Amniotic stem cell (primary cell): ENCODE measurements at regions not wholly inside any gene's neighbourhood (a gene's known extent, or its start where the extent isn't known, plus 50 kb on each side); places are given as distances from the start of the nearest gene placed in this dataset.

Experiments
- DNase-seq: peaks from one replicate; lab custom pipeline; 2025; lab: John Stamatoyannopoulos, UW

DNA sequence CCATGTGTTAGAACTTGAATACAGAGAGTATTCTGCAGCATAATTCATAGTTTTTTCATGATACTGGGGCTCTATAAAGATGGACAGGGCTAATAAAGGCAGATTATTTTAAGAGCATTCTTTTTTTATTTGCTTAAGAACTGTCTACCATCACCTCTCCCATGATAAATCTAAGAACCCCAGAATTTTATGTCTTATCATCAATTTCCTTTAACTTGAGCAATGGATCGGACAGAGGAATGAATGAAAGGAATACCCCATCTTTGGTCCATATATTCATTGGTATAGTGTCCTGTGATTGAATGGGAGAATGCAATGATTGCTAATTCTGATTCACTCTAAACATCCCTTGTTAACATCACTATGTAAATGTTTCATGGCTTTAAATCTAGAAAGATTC is 946.3 kb upstream of the LRRN3 start:
- DNase-seq = no peak

DNA sequence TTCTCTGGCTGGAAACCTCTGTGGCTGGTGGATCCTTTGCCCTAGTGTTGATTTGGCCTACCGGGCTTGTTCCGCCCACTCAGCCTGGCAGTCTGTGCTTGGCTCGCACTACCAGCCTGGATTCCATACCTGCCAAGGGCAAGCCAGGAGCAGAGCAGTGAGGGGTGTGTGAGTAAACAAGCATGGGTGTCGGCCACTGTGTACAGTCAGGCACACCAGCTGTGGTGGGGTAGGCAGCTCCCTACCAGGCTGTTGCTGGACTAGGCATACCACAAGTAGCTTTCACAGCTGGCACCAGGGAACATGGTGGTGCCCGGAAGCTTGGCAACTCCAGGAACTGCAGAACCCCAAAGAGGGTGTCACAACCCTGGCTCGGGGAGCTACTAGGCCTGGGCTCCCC is 942.9 kb upstream of the LRRN3 start:
- DNase-seq = no peak

DNA sequence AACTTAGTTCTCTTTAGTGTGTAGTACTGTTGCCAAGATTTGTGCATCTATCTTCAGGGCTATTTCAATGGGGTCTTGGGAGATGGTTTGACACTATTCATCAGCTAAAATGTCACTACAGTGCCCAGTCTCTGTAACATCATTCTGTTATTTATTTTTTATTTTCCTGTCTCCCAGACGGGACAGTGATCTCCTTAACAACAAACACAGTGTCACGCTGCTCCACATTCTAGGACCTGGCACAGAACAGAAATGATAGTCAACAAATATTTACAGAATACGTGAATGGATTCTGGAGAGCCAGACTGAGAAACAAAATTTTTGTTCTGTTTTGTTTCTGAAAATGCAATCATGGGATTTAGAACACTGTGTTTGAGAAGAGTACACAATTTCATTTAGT is 937.7 kb upstream of the LRRN3 start:
- no peak for DNase-seq

DNA sequence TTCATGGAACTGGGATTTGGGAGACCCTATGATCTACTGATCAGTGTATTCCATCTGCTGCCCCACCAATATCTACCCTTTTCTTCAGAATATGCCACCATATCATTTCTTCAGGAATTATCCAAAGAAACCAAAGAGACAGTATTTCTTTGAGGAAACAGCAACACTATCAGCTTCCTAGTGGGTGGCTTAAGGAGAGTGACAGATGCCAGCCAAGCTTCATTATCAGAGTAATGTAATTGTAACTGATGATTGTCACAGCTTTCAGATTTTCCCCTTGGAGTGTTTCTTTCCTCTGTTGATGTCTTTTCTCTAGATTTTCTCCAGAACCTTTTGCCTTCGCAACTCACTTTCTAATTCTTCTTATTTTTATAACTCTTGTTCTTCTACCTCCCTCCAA is 934.4 kb upstream of the LRRN3 start:
- no peak for DNase-seq

DNA sequence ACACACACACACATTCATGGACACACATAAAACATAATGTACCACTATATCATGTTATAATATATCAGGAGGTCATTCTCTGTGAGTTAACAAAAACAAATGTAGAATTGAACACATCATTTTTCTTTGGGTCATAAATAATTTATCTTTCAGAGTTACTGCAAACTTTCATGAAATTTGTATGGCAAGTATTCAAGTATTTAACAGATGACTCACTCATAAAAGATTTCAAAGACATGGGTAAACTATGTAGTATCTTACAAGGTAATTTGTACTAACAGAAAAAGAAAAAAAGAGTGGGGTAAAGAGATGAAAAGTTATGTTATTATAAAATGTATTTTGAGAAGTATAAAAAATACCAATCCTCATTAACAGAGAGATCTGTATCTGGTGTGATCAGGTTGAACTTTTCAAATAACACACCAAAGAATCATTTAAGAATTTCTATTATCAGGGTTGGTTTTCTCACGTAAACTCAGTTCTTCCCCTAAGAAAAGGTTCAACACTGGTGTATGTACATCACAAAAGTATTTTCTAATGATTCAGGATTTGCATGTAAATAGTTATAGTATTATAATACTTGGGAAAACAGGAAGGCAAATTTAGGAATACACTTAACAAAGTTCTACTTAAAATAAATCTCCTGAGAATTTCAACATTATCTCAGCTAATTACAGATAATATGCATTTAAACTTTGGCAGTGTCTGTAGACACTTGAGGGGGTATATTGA is 933.1 kb upstream of the LRRN3 start:
- DNase-seq = no peak

DNA sequence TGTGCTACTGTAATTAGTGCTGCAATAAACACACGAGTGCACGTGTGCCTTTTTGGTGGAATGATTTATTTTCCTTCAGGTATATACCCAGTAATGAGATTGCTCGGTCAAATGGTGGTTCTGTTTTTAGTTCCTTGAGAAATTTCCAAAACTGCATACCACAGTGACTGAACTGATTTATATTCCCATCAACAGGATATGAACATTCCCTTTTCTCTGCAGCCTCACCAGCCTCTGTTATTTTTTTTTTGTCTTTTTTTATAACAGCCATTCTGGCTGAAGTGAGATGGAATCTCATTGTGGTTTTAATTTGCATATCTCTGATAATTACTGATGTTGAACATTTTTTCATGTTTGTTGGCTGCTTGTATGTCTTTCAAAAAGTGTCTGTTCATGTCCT is 922.9 kb upstream of the LRRN3 start:
- DNase-seq = no peak

DNA sequence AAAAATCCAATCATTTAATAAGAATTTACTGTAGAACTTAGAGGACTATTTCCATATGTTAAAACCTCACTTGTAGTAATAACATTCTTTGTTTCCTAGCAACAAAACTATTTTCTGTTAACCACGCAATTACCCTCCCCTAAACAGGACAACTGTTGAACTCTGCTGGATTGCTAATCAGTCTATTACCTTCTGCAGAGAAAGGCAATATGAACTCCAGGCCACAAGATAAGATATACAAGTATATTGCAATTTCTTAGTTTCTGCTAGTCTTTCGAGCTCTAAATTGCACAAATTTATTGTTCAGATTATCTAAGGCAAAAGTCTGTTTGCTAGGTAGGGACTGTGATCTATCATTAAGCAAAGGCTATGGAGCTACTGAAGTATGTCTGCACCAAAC is 920.1 kb upstream of the LRRN3 start:
- DNase-seq = no peak

DNA sequence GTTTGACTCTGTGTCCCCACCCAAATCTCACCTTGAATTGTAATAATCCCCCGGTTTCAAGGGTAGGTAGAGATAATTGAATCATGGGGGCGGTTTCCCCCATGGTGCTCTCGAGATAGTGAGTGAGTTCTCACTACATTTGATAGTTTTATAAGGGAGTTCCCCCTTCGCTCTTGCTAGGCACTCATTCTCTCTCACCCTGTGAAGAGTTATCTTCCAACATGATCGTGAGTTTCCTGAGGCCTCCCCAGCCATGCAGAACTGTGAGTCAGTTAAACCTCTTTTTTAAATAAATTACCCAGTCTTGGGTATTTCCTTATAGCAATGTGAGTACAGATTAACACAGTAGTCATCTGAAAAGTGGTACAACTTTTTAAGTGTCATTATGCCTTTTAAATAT is 913.5 kb upstream of the LRRN3 start:
- no peak for DNase-seq

DNA sequence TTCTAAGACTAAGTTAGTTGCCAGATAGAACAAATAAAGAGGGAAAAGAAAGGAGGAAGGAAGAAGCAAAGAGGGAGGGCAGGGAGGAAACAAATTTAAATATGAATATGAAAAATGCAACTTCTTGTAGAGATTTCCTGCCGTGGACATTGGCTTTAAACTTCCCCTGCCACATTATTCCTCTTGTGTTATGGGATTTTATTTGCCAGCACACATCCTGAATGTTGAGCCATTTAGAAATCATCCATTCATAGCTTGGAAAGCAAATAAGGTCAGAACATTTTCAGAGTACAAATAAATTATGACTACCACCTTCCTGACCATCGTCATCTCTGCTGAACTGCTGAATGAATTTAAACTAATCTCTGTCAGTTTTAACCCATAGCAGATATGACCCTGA is 911.9 kb upstream of the LRRN3 start:
- no peak for DNase-seq

DNA sequence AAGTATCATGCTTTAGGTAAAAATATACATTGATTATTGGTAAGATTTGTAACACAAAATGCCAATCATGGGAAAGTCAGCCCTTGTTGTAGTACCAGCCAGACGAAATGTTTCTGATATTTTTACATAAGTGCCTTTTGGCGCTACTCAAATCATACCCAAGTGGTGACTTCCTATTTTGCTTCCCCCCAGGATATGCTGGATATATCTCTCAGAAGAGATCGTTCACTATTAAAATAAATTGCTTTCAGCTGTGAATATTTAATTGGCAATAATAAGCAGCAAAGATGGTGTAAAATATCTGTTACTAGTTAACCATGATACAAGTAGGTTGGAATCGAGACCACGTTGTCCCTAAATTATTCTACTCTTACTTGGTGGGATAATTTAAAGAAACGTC is 909.2 kb upstream of the LRRN3 start:
- DNase-seq = no peak

DNA sequence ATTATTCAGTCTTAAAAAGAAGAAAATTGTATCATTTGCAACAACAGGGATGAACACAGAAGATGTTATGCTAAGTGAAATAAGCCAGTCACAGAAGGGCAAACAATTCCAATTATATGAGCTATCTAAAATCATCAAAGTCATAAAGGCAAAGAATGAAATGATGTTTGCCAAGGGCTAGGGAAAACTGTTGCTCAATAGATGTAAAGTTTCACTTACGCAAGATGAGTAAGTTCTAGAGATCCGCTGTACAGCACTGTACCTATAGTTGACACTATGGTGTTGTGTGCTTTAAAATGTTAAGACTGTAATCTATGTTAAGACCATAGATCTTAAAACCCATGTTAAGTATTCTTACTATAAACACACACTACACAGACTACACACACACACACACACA is 904.6 kb upstream of the LRRN3 start:
- DNase-seq = no peak

DNA sequence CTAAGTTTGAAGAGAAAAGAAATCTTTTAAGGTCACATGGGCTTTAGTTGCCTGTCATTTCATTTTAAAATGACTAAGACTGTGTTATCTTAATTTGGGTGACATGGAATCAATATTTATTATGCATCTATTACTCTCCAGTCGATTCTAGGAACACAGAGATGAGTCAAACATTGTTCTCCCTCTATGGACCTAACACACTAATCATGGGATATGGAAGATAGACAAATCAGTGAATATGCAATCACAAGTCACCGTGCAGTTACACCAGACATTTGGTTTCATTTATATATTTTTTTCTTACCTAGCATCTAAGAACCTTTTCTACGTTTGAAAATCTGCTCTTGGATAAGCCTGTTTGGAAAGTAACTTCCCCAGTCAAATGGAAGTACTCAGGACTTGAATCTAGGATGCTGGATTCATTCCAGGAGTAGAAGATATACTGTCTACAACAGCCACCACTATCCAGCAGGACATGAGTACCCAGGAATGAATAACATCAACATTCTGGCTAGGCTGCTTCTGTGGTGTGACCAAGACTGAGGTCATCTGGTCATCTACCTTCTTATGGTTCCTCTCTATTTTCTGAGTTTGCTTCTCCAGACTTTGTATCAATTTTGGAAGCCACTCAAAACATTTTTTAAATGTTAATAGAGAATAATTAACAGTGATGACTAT is 902.9 kb upstream of the LRRN3 start:
- no peak for DNase-seq

DNA sequence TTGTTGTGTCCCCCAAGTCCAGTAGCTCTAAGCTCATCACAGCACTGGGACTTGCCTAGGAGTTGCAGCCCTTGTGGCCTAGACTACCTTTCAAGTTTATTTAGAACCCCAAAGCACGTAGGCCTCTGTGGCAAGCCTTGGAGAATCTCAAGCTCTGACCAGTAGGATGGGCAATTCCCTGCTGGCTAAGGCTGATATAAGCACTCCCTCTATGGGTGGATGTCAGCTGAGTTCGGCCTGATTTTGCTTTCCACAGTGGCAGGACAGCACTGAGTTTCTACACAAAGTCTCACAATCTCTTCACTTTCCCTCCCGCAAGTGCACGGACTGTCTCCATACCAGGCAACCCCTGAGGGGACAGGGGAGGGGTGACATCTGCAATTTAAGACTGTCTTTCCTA is 886.4 kb upstream of the LRRN3 start:
- DNase-seq = no peak

DNA sequence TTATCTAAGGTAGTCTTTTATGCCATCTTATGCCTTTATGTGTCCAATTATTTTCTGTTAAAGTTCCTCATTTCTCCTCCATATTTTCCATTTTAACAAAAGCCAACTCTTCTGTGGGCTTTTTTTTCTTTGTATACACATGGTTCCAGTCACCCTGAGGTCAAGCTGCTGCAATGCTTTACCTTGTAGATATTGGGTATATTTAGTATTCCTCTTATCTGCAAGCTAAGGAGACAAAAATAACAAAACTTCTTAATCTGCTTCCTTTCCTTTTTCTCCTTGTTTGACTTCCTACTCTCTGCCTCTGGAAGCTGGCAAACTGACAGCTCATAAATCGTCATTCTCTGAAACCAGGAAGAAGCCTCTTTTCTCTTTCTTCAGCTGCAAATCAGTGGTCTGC is 885.0 kb upstream of the LRRN3 start:
- no peak for DNase-seq

DNA sequence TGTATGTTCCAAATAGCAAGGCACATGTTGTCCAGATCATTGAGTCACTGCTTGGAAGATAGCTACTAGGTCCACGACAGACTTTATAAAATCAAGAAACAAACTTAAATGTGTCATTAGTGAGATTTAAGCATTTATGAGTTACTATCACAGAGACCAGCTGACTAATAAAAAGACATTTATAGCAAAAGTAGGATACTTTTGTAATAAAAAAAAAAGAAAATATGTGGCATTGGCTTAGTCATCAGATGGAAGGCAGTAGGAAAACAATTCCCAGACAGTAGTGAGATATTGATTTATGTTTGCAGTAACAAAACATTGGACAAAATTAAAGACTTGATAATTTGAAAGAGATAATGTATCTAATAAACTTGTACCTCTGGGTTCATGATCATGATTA is 881.0 kb upstream of the LRRN3 start:
- no peak for DNase-seq

DNA sequence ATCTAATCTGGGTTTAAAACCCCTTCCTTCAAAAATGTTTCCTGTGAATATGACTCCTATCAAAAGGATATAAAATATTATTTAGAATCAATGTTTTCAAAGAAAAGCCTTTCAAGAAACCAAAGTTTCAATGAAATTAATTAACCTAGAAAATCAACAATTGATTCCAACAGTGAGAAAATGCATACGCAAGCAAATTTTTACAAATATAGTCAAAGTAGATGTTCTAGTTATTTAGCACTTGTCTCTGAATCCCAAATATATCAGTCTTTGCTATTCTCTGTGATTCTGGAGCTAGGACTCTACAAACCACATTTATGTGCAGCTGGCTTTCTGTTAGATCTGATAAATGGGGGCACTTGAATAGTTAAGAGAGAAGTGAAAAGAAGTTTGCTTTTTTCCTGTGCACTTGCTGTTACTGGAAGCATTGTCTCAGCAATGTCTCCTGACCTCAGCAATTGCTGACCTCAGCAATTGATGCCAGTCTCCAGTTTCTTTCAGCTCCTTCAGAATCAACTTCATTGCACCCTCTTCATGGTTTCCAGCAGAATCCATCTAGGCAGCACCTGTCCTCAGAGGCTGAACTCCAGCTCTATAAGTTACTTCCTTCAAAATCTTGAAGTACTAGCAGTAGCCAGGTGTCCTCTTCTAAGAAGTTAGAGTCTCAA is 879.9 kb upstream of the LRRN3 start:
- DNase-seq = no peak

DNA sequence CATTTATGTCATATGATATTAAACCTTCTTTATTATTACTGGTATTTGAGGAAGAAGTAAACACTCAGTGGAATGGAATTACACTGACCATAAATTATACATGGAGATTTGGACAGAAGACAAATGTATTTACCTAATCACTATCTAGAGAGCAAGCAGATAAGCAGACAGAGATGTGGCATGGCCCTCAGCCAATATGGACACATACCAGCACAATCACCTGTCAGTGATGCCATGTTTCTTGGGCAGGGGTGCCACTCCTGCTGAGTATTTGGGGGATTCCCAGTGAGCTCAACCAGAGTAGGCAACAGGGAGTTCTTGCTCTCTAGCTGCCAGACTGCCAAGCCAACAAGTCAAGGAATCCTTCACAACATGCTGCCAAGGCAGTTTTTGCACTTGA is 866.3 kb upstream of the LRRN3 start:
- DNase-seq = no peak

DNA sequence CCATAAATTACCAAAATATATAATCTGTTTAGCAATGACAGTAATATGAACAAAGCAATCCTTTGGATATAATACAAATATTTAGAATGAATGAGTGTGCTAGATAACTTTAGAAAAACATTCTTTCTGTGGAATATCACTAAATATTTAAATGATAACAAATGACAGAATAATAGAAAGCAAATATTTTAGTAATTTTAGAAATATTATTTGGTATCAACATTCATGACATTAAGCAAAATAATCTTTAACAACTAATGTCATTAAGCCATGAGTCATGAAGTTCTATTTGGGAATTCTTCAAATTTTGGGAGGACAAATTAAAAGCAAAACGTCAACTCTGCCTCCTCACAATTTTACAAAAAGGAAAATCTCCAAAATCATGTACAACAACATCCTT is 844.8 kb upstream of the LRRN3 start:
- no peak for DNase-seq

DNA sequence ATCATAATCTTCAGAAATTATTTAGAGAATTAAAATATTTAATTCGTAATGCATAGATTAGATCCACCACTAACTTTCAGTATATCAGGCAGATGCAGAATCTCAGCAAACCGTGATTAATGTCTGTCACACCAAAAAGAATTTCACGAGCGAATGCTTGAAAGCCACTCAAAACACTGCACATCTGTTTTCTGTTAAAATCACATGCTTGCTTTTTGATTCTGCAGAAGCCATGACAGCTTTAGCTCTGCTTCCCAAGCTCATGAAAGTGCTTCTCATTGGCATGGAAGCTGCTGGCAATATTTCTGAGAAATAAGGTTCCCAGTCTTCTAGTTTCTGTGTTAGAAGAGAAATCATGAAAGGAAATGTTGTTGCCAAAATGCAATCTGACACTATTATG is 837.8 kb upstream of the LRRN3 start:
- DNase-seq = no peak

DNA sequence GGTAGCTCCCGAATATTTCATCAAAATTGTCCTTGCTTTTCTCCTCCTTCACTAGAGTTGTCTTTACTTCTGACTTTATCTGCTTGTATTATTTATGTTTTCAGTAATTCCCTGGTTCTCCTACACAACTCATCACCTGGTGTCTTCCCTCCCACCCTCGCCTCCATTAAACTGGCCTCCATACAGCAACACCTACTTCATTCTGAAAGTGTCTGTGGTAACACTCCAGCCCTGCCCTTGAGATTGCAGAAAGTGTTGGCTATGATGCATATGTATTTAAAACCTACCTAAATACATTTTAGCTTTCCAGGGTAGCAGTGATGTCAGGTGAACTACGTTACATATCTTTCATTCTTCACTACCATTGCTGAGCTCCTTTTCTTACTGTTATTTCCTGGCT is 833.3 kb upstream of the LRRN3 start:
- DNase-seq = no peak

DNA sequence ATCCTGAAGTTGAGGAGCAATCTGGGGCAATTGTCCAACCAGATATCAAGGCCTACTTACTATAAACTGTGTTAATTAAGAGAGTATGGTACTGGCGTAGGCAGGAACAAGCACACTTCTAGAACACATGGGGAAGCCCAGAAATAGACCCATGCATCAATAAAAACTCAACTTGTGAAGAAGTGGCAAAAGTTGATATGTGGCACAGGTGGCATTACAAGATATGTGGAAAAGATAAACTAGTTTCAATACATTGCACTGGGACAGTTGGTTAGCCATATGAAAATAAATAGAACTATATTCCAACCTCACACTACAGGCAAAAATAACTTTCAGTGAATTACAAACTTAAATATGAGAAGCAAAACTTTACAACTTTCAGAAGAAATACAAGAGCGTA is 828.7 kb upstream of the LRRN3 start:
- no peak for DNase-seq

DNA sequence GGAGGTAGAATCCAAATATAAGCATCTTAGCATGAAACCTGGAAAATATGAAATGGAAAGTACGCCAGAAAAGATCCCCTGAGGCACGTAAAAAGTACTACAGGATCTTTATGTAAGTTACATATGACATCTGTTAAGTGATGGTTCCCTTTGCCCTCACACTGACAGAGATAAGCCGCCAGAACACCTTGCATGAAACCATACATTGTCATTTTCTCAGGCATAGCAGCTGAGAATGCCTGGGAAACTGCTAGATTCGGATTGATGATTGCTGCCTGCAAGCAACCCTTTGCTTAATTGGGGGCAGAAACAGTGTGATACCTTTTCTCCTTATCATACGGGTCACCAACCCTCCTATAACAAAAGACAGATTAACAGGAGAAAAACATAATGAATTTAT is 826.6 kb upstream of the LRRN3 start:
- DNase-seq = no peak

DNA sequence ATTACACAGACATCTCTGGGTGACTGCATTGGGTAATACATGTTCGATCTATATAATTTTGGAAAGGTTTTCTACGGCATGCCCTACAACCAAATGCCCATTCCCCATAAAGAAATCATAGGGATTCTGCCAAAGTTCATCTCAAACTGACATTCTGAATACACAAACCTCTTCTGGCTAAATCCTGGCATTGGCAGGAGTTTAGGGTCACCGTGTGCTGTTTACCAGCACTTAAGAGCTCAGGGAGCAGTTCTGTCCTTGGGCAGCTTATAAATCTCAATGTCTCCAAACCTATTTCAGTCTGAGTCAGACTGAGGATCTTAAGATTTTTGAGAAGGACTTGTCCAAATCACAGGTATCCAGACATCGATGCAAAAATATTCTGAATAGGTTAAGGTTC is 809.6 kb upstream of the LRRN3 start:
- DNase-seq = no peak

DNA sequence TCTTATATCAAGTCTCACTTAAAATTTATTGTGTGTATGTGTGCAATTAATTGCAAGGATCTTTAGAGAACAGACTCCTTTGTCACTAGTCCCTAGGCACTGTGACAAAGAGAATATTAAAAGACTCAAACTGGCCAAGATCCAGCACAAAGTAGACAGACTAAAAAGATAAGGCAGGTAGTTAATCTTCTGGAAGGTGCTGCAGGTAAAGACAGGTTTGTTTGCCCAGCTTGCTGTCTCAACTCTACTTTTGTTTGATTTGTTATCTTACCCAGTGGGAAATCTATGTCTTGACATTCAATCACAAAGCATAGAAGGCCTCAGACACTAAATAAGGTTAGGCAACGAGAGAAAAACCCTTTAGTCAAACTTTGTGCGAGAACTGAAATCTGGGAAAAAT is 807.9 kb upstream of the LRRN3 start:
- DNase-seq = no peak
